RPMI7951 (cell line): ENCODE measurements at regions not wholly inside any gene's neighbourhood (a gene's known extent, or its start where the extent isn't known, plus 50 kb on each side); places are given as distances from the start of the nearest gene placed in this dataset.

Experiments used
- DNase-seq: peaks from one replicate; pipeline ENCODE4 v3.0.0-alpha.2; 2012; ENCODE audit warnings: low read depth

- DNase-seq, result no peak
Observed at GRCh38 chr3:76811418-76811817, 228.5 kb upstream of the ROBO2 start.

- no peak for DNase-seq
Observed at GRCh38 chr3:76812649-76813242, 227.2 kb upstream of the ROBO2 start.

GRCh38 chr3:76815561-76815960, 224.3 kb upstream of the ROBO2 start:
- DNase-seq, result no peak

DNA sequence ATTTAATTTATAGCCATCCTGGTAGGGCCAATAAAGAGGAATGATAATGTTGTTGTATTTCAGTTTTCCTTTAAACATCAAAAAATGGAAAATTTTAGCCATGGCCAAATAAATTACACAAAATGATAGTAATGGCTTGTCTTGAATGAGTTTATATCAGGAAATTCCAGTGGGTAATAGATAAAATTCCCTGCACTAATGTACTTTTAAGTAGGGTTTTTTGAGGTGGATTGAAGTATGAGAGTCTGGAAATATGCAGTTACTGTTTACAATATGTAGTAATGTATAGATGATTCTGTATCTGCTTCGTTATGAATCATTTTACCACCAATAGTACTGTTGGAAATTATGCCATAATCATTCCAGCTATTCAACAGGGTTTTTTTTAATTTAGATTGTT, 219.4 kb upstream of the ROBO2 start:
- DNase-seq, result no peak

DNA sequence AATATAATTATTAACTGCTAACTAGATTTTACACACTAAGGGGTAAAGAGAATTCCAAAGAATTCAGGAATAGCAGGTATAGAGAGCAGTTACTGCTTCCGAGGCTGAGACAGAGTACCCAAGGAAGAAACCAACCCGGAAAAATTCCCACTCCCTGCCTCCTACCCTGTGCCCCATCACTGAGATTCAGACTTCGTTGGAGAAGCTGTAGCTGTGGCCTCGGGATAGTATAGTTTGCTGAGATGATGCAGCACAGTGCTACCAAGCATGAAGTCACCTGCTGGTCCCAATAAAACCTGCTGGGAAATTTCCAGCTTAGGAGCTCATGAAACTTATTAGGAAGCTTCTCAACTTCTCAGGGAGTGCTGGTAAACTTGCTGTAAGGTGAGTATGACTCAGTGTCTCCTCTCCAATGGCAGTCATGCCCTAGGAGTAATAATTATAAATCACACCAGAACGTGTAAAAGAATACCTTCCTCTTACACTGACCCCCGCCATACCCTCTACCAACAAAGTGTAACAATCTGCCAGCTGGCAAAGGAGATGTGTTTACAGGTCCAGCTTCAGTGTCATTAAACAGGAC, 215.2 kb upstream of the ROBO2 start:
- DNase-seq, result no peak

DNA sequence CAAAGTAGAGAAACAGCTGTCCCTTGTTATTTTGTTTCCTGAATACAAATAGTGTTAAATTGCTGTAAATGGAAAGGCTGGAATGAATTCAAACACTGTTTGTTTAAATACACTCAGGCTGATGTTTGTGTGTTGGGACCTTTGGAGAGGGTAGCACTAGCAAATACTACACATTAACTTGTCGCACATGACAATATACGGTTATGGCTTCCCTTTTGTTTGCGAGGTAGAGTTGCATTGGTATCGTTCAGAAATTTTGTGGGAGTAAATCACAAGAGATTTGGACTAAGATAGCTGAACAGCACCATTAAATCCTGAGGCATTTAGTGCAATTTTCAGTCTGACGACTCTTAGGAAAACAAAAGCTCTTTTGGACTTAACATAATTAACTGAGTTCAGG, 213.0 kb upstream of the ROBO2 start:
- no peak for DNase-seq

GRCh38 chr3:76827701-76828226, 212.1 kb upstream of the ROBO2 start:
- DNase-seq, result no peak

DNA sequence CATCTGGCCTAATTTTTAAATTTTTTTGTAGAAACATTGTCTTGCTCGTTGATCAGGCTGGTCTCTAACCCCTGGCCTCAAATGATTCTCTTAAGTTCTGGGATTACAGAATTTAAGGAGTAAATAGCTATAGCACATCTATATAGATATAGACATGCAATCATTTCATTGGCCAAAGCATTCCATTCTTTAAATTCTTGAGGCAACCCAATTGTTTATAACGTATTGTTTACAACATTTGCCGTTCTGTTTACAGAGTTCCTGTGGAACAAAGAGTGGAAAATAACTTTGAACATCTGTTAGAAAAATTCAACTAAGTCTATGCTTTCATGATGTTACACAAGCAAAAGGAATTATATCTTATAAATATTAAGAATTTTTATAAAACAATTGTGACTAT, 205.2 kb upstream of the ROBO2 start:
- no peak for DNase-seq

DNA sequence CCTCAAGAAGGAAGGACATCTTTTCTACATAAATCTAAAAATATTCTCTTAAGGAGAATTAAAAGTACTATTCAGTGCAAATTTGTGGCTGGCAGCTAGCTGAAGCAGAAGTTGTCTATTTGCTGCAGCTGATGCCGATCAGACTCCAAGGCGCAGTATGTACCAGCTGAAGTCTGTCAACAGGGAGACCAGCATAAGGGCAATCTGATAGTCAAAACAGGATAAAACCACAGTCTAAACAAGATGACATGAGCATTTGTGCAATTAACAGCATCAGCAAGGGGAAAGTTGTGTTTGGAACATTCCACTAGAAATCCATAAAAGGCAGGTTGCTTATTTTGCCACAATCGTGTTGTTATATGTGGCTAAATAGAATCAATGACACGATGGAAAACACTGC, 198.2 kb upstream of the ROBO2 start:
- no peak for DNase-seq

- no peak for DNase-seq
Observed at GRCh38 chr3:76842216-76842615, 197.7 kb upstream of the ROBO2 start.

- no peak for DNase-seq
Observed at GRCh38 chr3:76855451-76855850, 184.4 kb upstream of the ROBO2 start.

DNA sequence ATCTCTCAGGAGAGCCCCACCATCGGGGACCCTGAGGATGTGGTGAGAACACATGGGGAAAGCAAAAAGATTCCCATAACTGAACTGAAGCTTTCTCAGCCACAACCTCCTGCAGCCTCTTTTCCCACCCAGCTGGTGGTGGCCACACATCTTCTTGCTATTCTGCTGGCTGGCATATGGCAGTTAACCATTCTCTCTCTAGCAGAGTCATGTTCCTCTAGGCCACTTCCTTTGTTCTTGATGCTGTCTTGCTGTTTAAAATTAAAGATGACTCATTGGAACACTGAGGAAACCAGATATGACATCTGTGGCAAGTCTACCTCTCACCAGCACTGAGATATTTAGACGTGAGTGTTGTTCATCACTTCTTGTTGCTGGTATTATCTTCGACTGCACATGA, 180.3 kb upstream of the ROBO2 start:
- no peak for DNase-seq

- DNase-seq, result no peak
Observed at GRCh38 chr3:76864355-76864754, 175.5 kb upstream of the ROBO2 start.

DNA sequence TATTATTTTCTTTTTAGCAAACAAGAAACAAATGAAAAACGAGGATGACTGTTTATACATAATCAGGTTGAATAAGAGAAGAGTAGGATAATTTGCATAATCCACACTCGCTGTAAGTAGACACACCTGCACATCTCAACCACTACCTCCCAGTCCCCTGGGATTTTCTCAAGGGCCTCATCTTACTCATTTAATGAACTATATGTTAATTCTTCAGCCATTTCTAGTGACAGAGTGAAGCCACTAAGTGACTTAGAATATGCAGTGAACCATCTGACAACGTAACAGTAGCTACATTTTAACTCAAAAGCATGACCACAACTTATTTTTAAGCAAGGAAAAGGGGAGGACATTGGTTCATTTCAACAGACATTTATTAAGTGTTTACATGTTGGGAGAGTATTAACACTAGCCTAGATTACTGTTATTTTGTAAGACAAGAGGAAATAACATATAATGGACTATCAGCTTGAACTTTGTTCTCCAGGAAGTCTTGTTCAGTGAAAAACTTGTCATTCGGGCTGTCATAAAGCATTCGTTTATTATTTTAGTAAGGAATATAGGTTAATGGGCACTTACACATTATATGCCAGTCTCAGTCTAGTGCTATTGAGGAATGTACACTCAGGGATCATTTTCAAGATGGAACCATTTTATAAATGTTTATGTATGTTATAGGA, 173.0 kb upstream of the ROBO2 start:
- DNase-seq, result no peak

- DNase-seq, result no peak
Observed at GRCh38 chr3:76869726-76870384, 170.0 kb upstream of the ROBO2 start.

DNA sequence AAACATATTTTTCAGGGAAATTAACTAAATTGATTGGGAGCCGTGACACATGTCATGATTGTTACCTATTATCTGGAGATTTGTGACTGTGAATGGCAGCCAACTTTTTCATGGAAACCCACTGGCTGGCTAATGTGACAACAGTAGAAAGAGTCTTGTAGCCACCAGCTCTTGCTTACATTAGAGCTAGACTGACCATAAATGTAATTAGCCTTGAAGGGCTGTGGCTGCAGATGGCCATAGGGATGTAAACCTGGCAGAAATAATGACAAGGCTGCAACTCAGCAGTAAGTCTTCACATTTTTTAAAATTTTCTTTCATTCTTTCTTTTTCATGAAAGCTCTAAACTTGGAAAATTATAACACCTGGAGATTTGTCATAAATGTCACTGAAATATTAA, 168.2 kb upstream of the ROBO2 start:
- no peak for DNase-seq

DNA sequence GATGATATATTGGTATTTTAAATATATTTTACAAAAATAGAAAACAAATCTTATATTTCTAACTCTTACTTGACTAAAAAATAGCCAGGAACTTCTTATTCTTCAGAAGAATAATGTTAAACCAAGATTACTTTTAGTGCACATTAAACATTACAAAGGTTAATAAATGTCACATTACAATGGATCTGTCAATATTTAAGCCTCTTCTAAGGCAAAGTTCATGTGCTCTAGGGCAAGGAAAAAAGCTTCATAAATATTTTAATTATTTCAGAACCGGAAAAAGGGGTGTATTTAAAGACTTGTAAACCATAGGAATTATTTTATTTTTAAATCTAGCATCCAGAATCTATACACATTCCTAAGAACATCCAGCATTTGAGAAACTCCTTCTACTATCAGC, 166.9 kb upstream of the ROBO2 start:
- no peak for DNase-seq

GRCh38 chr3:76873532-76874242, 166.2 kb upstream of the ROBO2 start:
- DNase-seq, result no peak

DNA sequence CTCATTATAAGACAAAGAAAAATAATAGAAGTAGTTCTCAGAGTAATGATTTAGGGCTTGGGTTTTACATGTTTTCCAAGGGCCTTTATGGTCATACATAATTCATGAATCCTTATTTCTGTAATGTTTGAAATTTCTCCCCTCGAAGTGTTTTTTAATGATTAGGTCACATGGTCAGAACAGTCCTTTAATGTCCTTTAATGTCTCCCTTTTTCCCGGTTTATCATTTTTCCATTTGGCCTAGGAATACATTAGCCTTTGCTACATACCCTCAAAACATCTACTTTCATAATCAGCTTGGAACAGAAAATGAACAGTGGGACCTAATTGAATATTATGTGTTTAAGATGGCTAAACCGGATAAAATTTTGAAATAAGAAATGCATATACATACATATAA, 159.9 kb upstream of the ROBO2 start:
- no peak for DNase-seq

GRCh38 chr3:76886761-76887500, 153.0 kb upstream of the ROBO2 start:
- DNase-seq, result no peak

DNA sequence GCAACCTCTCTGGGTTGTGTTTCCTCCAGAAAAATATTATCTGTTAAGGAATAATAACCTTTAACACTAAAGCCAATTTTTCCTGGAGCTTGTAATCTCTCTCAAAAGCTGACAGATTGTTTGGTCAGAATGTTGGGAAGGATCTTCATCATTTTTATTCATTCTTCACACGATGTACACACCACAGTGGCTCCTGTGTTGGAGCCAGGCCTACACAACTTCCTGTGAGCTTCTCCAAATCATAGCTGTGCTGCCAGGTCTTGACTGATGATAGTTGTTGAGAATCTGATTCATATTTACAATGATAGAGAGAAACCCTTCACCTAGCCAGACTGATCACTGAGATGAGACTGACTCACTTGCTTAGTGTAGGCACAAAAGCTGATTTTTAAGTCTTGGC, 151.0 kb upstream of the ROBO2 start:
- DNase-seq, result no peak

DNA sequence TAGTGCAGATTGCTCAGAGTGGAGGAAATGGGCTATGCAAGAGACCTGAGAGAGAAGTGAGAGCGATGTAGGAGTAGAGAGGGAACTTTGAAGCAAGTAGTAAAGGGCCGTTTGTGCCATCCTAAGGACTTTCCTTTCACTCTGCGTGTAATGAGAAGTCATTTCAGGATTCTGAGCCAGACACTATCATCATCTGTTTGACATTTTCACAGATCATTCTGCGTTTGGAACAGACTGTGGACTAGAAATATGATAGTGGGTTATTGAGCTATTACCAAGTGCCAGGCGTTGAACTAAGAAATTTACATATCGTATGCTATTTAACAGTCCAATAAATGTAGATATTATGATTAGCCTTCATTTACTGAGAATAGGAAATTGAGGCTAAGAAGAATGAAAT, 150.0 kb upstream of the ROBO2 start:
- no peak for DNase-seq
